Parathyroid adenoma (tissue), 2 donors: ENCODE measurements at regions not wholly inside any gene's neighbourhood (a gene's known extent, or its start where the extent isn't known, plus 50 kb on each side); places are given as distances from the start of the nearest gene placed in this dataset.
"Not testable (repeated sequence)": the region's sequence is repeated elsewhere in the genome, so short reads cannot be mapped to it uniquely, and the experiment has no call there.

ENCODE experiments used
- H2AFZ ChIP-seq: fragments of 300-600 bp; sonication (generic); one replicate; pipeline ENCODE4 v1.7.0; 2017; ENCODE audit warnings: antibody characterized with exemption, mild to moderate bottlenecking
- H3K27ac ChIP-seq: fragments of 300-600 bp; sonication (generic); one replicate; pipeline ENCODE4 v1.7.0; 2017
- H3K27me3 ChIP-seq: fragments of 300-600 bp; sonication (generic); one replicate; pipeline ENCODE4 v1.7.0; 2017; ENCODE audit warnings: low read length; ENCODE audit not compliant: control insufficient read depth, insufficient read depth
- H3K36me3 ChIP-seq: fragments of 300-600 bp; sonication (generic); one replicate; pipeline ENCODE4 v1.7.0; 2017; ENCODE audit warnings: low read length; ENCODE audit not compliant: control insufficient read depth, insufficient read depth
- H3K4me1 ChIP-seq: fragments of 300-600 bp; sonication (generic); one replicate; pipeline ENCODE4 v1.7.0; 2017; ENCODE audit warnings: control low read depth
- H3K4me2 ChIP-seq: fragments of 300-600 bp; sonication (generic); one replicate; pipeline ENCODE4 v1.7.0; 2017; ENCODE audit warnings: low read length
- H3K4me3 ChIP-seq: fragments of 300-600 bp; sonication (generic); one replicate; pipeline ENCODE4 v1.7.0; 2017; ENCODE audit warnings: low read depth, low read length
- H3K79me2 ChIP-seq: fragments of 300-600 bp; sonication (generic); one replicate; pipeline ENCODE4 v1.7.0; 2017; ENCODE audit warnings: control low read depth
- H3K9ac ChIP-seq: fragments of 300-600 bp; sonication (generic); one replicate; pipeline ENCODE4 v1.7.0; 2017; ENCODE audit warnings: mild to moderate bottlenecking
- H3K9me3 ChIP-seq: fragments of 300-600 bp; sonication (generic); one replicate; pipeline ENCODE4 v1.7.0; 2017; ENCODE audit warnings: low read length; ENCODE audit not compliant: control insufficient read depth
- TF ChIP-seq, protein P1 (sequence below): fragments of 300-600 bp; sonication (generic); IDR thresholded peaks from one replicate; pipeline ENCODE4 v1.7.0; 2017; ENCODE audit warnings: antibody characterized with exemption, mild to moderate bottlenecking
- donor health status: primary hyperparathyroidism.

- no peak overlapping the region for H3K4me2 ChIP-seq
- no peak overlapping the region for H3K27ac ChIP-seq
- no peaks in the 10 kb centered on the region for H3K27me3 ChIP-seq
- H3K9me3 ChIP-seq = no peaks in the 10 kb centered on the region
- no peak overlapping the region for H3K4me3 ChIP-seq
- H3K4me1 ChIP-seq = no peaks in the 10 kb centered on the region
- TF ChIP-seq, protein P1, sequence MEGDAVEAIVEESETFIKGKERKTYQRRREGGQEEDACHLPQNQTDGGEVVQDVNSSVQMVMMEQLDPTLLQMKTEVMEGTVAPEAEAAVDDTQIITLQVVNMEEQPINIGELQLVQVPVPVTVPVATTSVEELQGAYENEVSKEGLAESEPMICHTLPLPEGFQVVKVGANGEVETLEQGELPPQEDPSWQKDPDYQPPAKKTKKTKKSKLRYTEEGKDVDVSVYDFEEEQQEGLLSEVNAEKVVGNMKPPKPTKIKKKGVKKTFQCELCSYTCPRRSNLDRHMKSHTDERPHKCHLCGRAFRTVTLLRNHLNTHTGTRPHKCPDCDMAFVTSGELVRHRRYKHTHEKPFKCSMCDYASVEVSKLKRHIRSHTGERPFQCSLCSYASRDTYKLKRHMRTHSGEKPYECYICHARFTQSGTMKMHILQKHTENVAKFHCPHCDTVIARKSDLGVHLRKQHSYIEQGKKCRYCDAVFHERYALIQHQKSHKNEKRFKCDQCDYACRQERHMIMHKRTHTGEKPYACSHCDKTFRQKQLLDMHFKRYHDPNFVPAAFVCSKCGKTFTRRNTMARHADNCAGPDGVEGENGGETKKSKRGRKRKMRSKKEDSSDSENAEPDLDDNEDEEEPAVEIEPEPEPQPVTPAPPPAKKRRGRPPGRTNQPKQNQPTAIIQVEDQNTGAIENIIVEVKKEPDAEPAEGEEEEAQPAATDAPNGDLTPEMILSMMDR = no peak
- H2AFZ ChIP-seq = no peak overlapping the region
- H3K9ac ChIP-seq = no peak overlapping the region
- H3K79me2 ChIP-seq = no peaks in the 10 kb centered on the region
- no peaks in the 10 kb centered on the region for H3K36me3 ChIP-seq
Observed at GRCh38 chr17:52647411-52647810, 488.9 kb upstream of the CA10 start.

DNA sequence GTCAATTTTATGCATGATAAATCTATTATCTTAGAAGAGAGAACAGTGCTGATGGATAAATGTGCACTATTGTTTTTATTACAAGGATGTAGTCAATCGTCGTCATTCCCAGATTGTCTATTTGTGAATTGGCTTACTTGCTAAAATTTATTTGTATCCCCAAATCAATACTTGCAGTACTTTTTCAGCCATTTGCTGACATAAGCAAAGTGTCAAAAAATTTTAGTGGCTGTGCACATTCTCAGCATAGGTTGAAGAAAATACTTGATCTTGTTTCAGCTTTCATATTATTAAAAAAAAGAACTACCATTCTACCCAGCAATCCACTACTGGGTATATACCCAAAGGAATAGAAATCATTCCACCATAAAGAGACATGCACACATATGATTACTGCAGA, 477.9 kb upstream of the CA10 start:
- no peaks in the 10 kb centered on the region for H3K9me3 ChIP-seq

DNA sequence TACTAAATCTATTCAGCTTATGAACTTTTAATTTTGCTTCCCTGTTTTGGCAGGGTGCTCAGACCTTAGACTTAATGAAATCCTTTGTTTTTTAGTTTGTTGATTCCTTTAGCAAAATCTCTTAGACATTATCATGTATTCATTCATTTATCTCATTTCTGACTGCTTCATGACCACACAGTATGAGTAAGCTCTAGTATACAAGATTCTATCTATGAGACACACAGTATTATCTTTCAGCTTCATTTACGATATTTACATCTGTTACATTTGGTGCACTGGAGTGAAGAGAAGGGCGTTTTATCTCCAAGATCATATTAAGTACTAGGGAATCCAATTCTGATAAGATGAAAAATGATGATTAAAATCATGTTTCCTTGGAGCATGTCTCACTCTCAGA, 448.1 kb upstream of the CA10 start:
- Histone ChIP-seq H3K79me2 (no peaks in the 10 kb centered on the region), H3K27ac (no peak overlapping the region), H3K9me3 (no peaks in the 10 kb centered on the region), H3K4me3 (no peak overlapping the region), H3K4me1 (no peaks in the 10 kb centered on the region), H3K4me2 (no peak overlapping the region), H3K9ac (no peak overlapping the region), H3K36me3 (no peaks in the 10 kb centered on the region), H3K27me3 (no peaks in the 10 kb centered on the region), H2AFZ (no peak overlapping the region)
- TF ChIP-seq, protein P1 = no peak

More for the DNA sequence above, 477.9 kb upstream of the CA10 start:
- no peak overlapping the region for H3K9ac ChIP-seq
- no peaks in the 10 kb centered on the region for H3K79me2 ChIP-seq
- no peak overlapping the region for H2AFZ ChIP-seq
- no peak overlapping the region for H3K4me3 ChIP-seq
- TF ChIP-seq, protein P1 = no peak
- H3K27me3 ChIP-seq = no peaks in the 10 kb centered on the region
- no peak overlapping the region for H3K4me2 ChIP-seq
- H3K4me1 ChIP-seq = no peaks in the 10 kb centered on the region
- H3K27ac ChIP-seq = no peak overlapping the region
- H3K36me3 ChIP-seq = no peaks in the 10 kb centered on the region

GRCh38 chr17:52606098-52606497, 447.6 kb upstream of the CA10 start:
- H3K4me1 ChIP-seq = no peaks in the 10 kb centered on the region
- H3K79me2 ChIP-seq = no peaks in the 10 kb centered on the region
- H3K9me3 ChIP-seq = no peaks in the 10 kb centered on the region
- H3K9ac ChIP-seq = no peak overlapping the region
- TF ChIP-seq, protein P1 = no peak
- no peaks in the 10 kb centered on the region for H3K36me3 ChIP-seq
- H3K4me2 ChIP-seq = no peak overlapping the region
- no peak overlapping the region for H3K4me3 ChIP-seq
- H3K27me3 ChIP-seq = no peaks in the 10 kb centered on the region
- H2AFZ ChIP-seq = no peak overlapping the region
- H3K27ac ChIP-seq = no peak overlapping the region

- Histone ChIP-seq H3K27ac (no peak overlapping the region), H3K27me3 (no peaks in the 10 kb centered on the region), H3K9me3 (no peaks in the 10 kb centered on the region), H3K4me1 (no peaks in the 10 kb centered on the region), H3K36me3 (no peaks in the 10 kb centered on the region), H2AFZ (no peak overlapping the region), H3K9ac (no peak overlapping the region), H3K4me2 (no peak overlapping the region), H3K4me3 (no peak overlapping the region), H3K79me2 (no peaks in the 10 kb centered on the region)
- TF ChIP-seq, protein P1 = no peak
Observed at GRCh38 chr17:52604105-52604504, 445.6 kb upstream of the CA10 start.

DNA sequence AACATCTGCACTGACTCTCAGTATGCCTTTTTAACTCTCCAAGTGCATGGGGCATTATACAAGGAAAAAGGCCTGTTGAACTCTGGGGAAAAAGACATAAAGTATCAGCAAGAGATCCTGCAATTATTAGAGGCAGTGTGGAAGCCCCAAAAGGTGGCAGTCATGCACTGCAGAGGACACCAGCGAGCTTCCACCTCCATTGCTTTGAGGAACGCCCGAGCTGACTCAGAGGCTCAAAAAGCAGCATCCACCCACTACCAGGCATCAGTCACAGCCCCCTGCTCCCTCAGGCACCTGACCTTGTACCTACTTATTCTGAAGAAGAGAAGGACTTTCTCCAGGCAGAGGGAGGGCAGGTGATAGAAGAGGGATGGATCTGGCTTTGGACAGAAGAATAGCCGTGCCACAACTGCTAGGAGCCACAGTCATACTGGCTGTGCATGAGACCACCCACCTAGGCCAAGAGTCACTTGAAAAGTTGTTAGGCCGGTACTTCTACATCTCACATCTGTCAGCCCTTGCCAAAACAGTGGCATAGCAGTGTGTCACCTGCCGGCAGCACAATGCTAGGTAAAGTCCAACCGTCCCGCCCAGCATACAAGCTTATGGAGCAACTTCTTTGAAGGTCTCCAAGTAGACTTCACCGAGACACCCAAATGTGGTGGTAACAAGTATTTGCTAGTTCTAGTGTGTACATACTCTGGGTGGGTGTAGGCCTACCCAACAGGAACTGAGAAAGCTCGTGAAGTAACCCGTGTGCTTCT, 439.1 kb upstream of the CA10 start:
- not testable (repeated sequence) for H3K4me1 ChIP-seq, H3K9ac ChIP-seq, H3K4me2 ChIP-seq, H3K27ac ChIP-seq, H3K9me3 ChIP-seq, H2AFZ ChIP-seq, H3K27me3 ChIP-seq, H3K79me2 ChIP-seq, H3K4me3 ChIP-seq, H3K36me3 ChIP-seq
